GOT3 (cell line): ENCODE measurements at regions not wholly inside any gene's neighbourhood (a gene's known extent, or its start where the extent isn't known, plus 50 kb on each side); places are given as distances from the start of the nearest gene placed in this dataset.

Source experiments
- DNase-seq: peaks from one replicate; lab custom pipeline; 2025; ENCODE audit warnings: mixed read lengths; lab: John Stamatoyannopoulos, UW

DNA sequence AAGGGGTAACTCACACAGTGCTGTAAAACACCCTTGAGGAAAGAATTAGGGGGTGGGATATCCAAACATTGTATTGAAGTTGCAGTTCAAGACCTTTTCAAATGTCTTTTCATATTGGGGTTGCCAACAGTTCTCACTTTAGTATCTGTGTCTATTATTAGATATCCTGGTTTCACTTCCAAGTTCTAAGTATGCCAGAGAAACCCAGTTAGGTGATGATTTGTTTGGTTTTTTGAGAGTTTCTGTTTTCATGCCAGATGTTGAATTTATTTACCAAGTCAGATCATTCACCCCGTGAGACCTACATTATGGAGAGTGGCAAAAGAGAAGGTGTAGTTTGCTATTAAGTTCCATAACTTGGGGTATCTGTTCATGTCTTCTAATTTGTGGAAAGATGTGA lies 64.5 kb downstream of the C9orf152 start:
- no peak for DNase-seq

DNA sequence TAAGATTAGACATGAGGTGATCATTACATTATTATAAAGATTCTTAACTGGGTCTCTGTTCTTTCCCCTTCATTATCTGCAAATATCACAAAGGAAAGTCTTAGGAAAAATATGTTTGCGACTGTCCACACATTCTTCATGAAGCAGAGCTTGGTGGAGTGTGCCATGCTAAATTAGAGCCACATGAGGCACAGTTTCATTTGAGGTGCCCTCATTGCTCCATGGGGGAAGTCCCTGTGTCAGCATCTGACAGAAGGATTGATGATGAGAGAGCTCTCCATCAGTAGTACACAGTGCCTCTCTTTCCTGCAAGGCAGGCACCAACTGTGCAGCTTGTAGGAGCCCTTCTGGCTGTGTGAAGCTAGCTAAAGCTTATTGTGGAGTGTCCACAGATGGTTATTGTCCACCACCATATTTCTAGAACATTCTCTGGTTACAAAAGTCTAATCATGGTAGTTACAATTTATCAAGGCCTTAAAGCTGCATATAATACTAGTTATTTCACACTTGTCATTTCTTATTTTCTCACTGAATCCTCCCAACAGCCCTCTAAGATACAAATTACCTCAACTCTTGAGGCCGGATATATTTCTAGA lies 63.9 kb downstream of the C9orf152 start:
- DNase-seq: no peak

DNA sequence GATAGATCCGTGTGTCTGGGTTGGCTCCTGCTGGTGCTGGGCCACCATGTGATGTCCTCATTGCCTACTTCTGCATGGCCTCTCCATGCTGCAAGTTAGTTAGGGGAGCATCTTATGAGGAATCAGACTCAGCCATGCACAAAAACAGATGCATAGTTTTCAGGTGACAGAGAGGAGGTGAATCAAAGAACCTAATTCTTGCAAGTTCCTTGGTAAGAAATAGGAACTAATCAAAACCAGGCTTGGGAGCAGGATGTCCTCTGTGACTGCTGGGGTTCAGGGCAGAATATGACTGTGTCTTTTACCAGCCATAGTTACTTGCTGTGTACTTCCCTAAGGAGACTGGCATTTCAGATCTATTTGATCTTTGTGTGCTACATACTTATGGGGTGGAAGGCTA lies 61.6 kb downstream of the C9orf152 start:
- DNase-seq: no peak

DNA sequence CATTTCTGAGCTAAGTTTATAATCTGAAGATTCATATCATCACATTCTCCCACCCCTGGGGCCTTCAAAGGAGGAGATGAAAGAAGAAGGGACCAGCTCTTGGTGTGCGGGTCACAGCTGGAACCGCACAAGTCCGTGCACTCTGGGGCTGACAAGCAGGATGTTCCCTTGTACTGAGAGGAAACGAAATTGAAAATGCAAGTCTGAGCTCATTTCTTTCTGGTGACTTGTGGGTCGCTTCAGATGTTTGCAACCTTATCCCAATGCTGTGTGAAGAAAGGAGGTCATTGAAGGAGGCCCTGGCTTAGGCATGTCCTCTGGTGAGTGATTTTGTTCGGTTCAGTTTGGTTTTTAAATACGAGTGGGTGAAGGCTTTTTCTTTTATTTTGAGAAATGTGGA lies 59.6 kb downstream of the C9orf152 start:
- DNase-seq: no peak

DNA sequence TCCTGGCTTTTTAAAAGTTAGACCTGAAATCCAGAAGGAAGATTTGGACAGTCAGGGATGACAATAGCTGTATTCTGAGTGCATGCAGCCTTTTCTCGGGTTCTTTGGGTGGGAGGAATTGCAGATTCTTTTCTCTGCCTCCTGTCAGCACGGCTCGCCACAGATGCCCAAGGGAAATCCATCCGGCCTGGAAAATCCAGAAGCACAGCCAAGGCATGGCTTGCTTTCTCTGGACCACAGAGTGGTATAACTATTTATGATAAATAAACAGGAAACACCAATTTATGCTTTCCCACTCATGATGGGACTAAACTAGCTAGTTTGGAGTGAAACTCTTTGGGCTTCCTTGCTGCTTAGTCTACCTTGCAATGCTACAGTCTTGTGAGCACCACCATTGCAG lies 59.1 kb downstream of the C9orf152 start:
- DNase-seq: no peak
